OCI-LY7 (cell line): ENCODE measurements at regions not wholly inside any gene's neighbourhood (a gene's known extent, or its start where the extent isn't known, plus 50 kb on each side); places are given as distances from the start of the nearest gene placed in this dataset.
"Not testable (repeated sequence)": the region's sequence is repeated elsewhere in the genome, so short reads cannot be mapped to it uniquely, and the experiment has no call there.

Experiments
- BruUV-seq: library from RNA; stranded (reverse); fragments of 400-500 nt; replicated peaks from 2 replicates; lab custom pipeline; 2021; lab: Mats Ljungman, UMichigan
- CTCF ChIA-PET: fragments of 300-600 bp; sonication (Branson Sonifier 250); formaldehyde crosslinking; loops from one replicate; lab custom pipeline; 2022; ENCODE audit warnings: antibody characterized with exemption; ENCODE audit not compliant: unreplicated experiment; lab: Charles Lee
- POLR2A ChIA-PET: fragments of 300-600 bp; sonication (Branson Sonifier 250); formaldehyde crosslinking; loops from one replicate; lab custom pipeline; 2022; ENCODE audit warnings: antibody characterized with exemption; lab: Charles Lee
- DNase-seq: peaks from one replicate; pipeline ENCODE4 v3.0.0-alpha.2; 2015; ENCODE audit warnings: low spot score
- H2AFZ ChIP-seq: fragments of 200-600 bp; sonication (generic), shearing (Covaris generic); 2 replicates; pipeline ENCODE4 v1.6.1; 2014; ENCODE audit warnings: mild to moderate bottlenecking, antibody characterized with exemption, low read length, moderate library complexity
- H3K27ac ChIP-seq: fragments of 200-600 bp; sonication (generic); 2 replicates; pipeline ENCODE4 v1.5.1; 2014; ENCODE audit warnings: mixed run types, low read depth, mild to moderate bottlenecking, moderate library complexity, low read length, inconsistent platforms; ENCODE audit not compliant: poor library complexity, severe bottlenecking
- H3K36me3 ChIP-seq: fragments of 200-600 bp; sonication (generic); 2 replicates; pipeline ENCODE4 v1.6.1; 2014; ENCODE audit warnings: mild to moderate bottlenecking, antibody characterized with exemption, low read length, moderate library complexity, mixed read lengths; ENCODE audit not compliant: insufficient read depth
- H3K4me1 ChIP-seq: fragments of 200-600 bp; sonication (generic); 2 replicates; pipeline ENCODE4 v1.5.1; 2014; ENCODE audit warnings: mild to moderate bottlenecking, low read length; ENCODE audit not compliant: insufficient read depth, poor library complexity, severe bottlenecking
- H3K4me2 ChIP-seq: fragments of 200-600 bp; sonication (generic); 2 replicates; pipeline ENCODE4 v1.6.1; 2014; ENCODE audit warnings: mild to moderate bottlenecking, low read length
- H3K4me3 ChIP-seq: fragments of 200-600 bp; sonication (generic); 2 replicates; pipeline ENCODE4 v1.5.1; 2014; ENCODE audit warnings: mild to moderate bottlenecking, low read depth, low read length; ENCODE audit not compliant: poor library complexity, severe bottlenecking
- H3K79me2 ChIP-seq: fragments of 200-600 bp; sonication (generic); 2 replicates; pipeline ENCODE4 v1.6.1; 2016; ENCODE audit warnings: low read depth, mild to moderate bottlenecking, low read length, moderate library complexity, mixed read lengths; ENCODE audit not compliant: insufficient read depth
- H3K9me2 ChIP-seq: fragments of 200-600 bp; sonication (generic); 2 replicates; pipeline ENCODE4 v1.6.1; 2016; ENCODE audit warnings: mild to moderate bottlenecking, low read length, mixed read lengths; ENCODE audit not compliant: insufficient read depth
- H3K9me3 ChIP-seq: fragments of 200-600 bp; sonication (generic); 2 replicates; pipeline ENCODE4 v1.6.1; 2014; ENCODE audit warnings: mild to moderate bottlenecking, mixed run types, low read length, mixed read lengths
- H4K20me1 ChIP-seq: fragments of 200-600 bp; sonication (generic); 2 replicates; pipeline ENCODE4 v1.6.1; 2014; ENCODE audit warnings: mild to moderate bottlenecking, antibody characterized with exemption, low read length, moderate library complexity, mixed read lengths; ENCODE audit not compliant: insufficient read depth
- CTCF ChIP-seq: fragments of 200-600 bp; sonication (generic); conservative IDR thresholded peaks from 2 replicates; pipeline ENCODE4 v1.5.1; 2014; ENCODE audit warnings: mild to moderate bottlenecking, antibody characterized with exemption, low read length, moderate library complexity, mixed read lengths
- EZH2phosphoT487 ChIP-seq: fragments of 200-600 bp; sonication (generic); IDR thresholded peaks from 2 replicates; pipeline ENCODE4 v1.6.1; 2018; ENCODE audit warnings: low read depth, borderline replicate concordance, mild to moderate bottlenecking, mixed run types, antibody characterized with exemption, low read length, moderate library complexity, mixed read lengths
- intact Hi-C: fragments of 100-400 bp; cut with micrococcal nuclease; formaldehyde crosslinking; loops from one replicate; pipeline ENCODE4 v1.10.0; 2022; ENCODE audit not compliant: unreplicated experiment

- DNase-seq, result no peak
- no peak for TF ChIP-seq EZH2phosphoT487
- CTCF ChIA-PET, result no interaction called here
- no peak overlapping the region for H3K4me3 ChIP-seq
- no peak overlapping the region for H3K4me2 ChIP-seq
- H3K36me3 ChIP-seq, result 0 out of 2 replicates have a peak, but pooled peaks cover 3% of the 10 kb centered on the region
- no peaks in the 10 kb centered on the region for H3K9me2 ChIP-seq
- no peak overlapping the region for H2AFZ ChIP-seq
- H4K20me1 ChIP-seq, result no peaks in the 10 kb centered on the region
- no peaks in the 10 kb centered on the region for H3K4me1 ChIP-seq
- intact Hi-C loops, result no loop called here
- BruUV-seq, result no TSS peak
- POLR2A ChIA-PET, result interaction anchor here (0.6 to 1.1 kb wide), 4 partner anchors 29 to 380 kb away, joined by 3 to 4 read pairs (median 3); no protein-coding TSS in a partner anchor
- H3K79me2 ChIP-seq, result no peaks in the 10 kb centered on the region
- H3K9me3 ChIP-seq, result no peaks in the 10 kb centered on the region
- H3K27ac ChIP-seq, result no peak overlapping the region
Observed at GRCh38 chr2:39968037-39968436, 189.0 kb upstream of the THUMPD2 start.

- H3K27ac ChIP-seq, POLR2A ChIA-PET, DNase-seq, H3K79me2 ChIP-seq, H3K36me3 ChIP-seq, intact Hi-C loops, H4K20me1 ChIP-seq, H3K4me2 ChIP-seq, CTCF ChIA-PET, H3K4me3 ChIP-seq, H3K9me2 ChIP-seq, H2AFZ ChIP-seq, BruUV-seq, H3K4me1 ChIP-seq, H3K9me3 ChIP-seq: not testable (repeated sequence)
Observed at GRCh38 chr2:39960681-39961080, 181.6 kb upstream of the THUMPD2 start.

GRCh38 chr2:39954346-39954745 is 175.3 kb upstream of the THUMPD2 start:
- Histone ChIP-seq H3K4me3 (no peak overlapping the region), H3K9me3 (no peaks in the 10 kb centered on the region), H3K4me1 (no peaks in the 10 kb centered on the region), H2AFZ (no peak overlapping the region; the same call in 1 of the 2 replicates), H4K20me1 (no peaks in the 10 kb centered on the region), H3K4me2 (no peak overlapping the region), H3K36me3 (no peaks in the 10 kb centered on the region), H3K79me2 (no peaks in the 10 kb centered on the region), H3K27ac (no peak overlapping the region), H3K9me2 (no peaks in the 10 kb centered on the region)
- BruUV-seq, result no TSS peak
- DNase-seq, result no peak
- ChIA-PET CTCF (no interaction called here), POLR2A (interaction anchor here (0.8 to 1.0 kb wide), 2 partner anchors 19 to 1802 kb away, joined by 3 read pairs; no protein-coding TSS in a partner anchor)
- no peak for TF ChIP-seq EZH2phosphoT487
- no peak for TF ChIP-seq CTCF
- intact Hi-C loops, result no loop called here

- Histone ChIP-seq H3K4me1 (no peaks in the 10 kb centered on the region), H4K20me1 (no peaks in the 10 kb centered on the region), H3K9me2 (no peaks in the 10 kb centered on the region), H3K79me2 (no peaks in the 10 kb centered on the region), H3K27ac (no peak overlapping the region), H2AFZ (no peak overlapping the region), H3K36me3 (no peaks in the 10 kb centered on the region), H3K4me3 (no peak overlapping the region), H3K9me3 (no peaks in the 10 kb centered on the region), H3K4me2 (no peak overlapping the region)
- no peak for DNase-seq
- POLR2A ChIA-PET, result interaction anchor here (0.6 to 0.8 kb wide), 3 partner anchors 13 to 447 kb away, joined by 3 to 4 read pairs (median 3); no protein-coding TSS in a partner anchor
- no peak for TF ChIP-seq CTCF
- no peak for TF ChIP-seq EZH2phosphoT487
- no TSS peak for BruUV-seq
- CTCF ChIA-PET, result no interaction called here
- intact Hi-C loops, result no loop called here
Observed at GRCh38 chr2:39949131-39949530, 170.1 kb upstream of the THUMPD2 start.
